ENCODE measurements at regions not wholly inside any gene's neighbourhood (a gene's known extent, or its start where the extent isn't known, plus 50 kb on each side); places are given as distances from the start of the nearest gene placed in this dataset.

- DNase-seq (ENCODE audit: low read depth) = no peak
- ChIA-PET POLR2A (no interaction called here), CTCF (no interaction called here)
- H3K27me3 ChIP-seq (ENCODE audit: control insufficient read depth, insufficient read depth, low read length) = peaks cover 2% of the 10 kb centered on the region
- no peaks in the 10 kb centered on the region for H3K36me3 ChIP-seq (ENCODE audit: control insufficient read depth, insufficient read depth, low read length)
- no peak for TF ChIP-seq CTCF (IDR thresholded peaks at IDR 0.05; ENCODE audit: insufficient read depth, low read depth, low read length)
- no peak overlapping the region for H3K4me3 ChIP-seq (ENCODE audit: low read depth, low read length)
These were observed 180.4 kb downstream of the ENGASE start for GRCh38 chr17:79255046-79255445.

- Histone ChIP-seq H3K36me3 (ENCODE audit: control insufficient read depth, insufficient read depth, low read length) (no peaks in the 10 kb centered on the region), H3K27me3 (ENCODE audit: control insufficient read depth, insufficient read depth, low read length) (peaks cover 2% of the 10 kb centered on the region), H3K4me3 (ENCODE audit: low read depth, low read length) (no peak overlapping the region)
- DNase-seq (ENCODE audit: low read depth) = no peak
- ChIA-PET POLR2A (no interaction called here), CTCF (no interaction called here)
- TF ChIP-seq CTCF (IDR thresholded peaks at IDR 0.05; ENCODE audit: insufficient read depth, low read depth, low read length) = no peak
These were observed 178.3 kb downstream of the ENGASE start for GRCh38 chr17:79252886-79253285.

GRCh38 chr17:79251824-79252223, 177.2 kb downstream of the ENGASE start:
- Histone ChIP-seq H3K4me3 (ENCODE audit: low read depth, low read length) (no peak overlapping the region), H3K27me3 (ENCODE audit: control insufficient read depth, insufficient read depth, low read length) (peaks cover 2% of the 10 kb centered on the region), H3K36me3 (ENCODE audit: control insufficient read depth, insufficient read depth, low read length) (no peaks in the 10 kb centered on the region)
- POLR2A ChIA-PET = no interaction called here
- CTCF ChIA-PET = no interaction called here
- no peak for DNase-seq (ENCODE audit: low read depth)
- no peak for TF ChIP-seq CTCF (IDR thresholded peaks at IDR 0.05; ENCODE audit: insufficient read depth, low read depth, low read length)

- no peak for TF ChIP-seq CTCF (IDR thresholded peaks at IDR 0.05; ENCODE audit: insufficient read depth, low read depth, low read length)
- peaks cover 4% of the 10 kb centered on the region for H3K27me3 ChIP-seq (ENCODE audit: control insufficient read depth, insufficient read depth, low read length)
- no peak overlapping the region for H3K4me3 ChIP-seq (ENCODE audit: low read depth, low read length)
- POLR2A ChIA-PET = no interaction called here
- DNase-seq (ENCODE audit: low read depth) = no peak
- CTCF ChIA-PET = interaction anchor here (0.8 kb wide), 1 partner anchor 162 kb away, joined by 3 read pairs; no protein-coding TSS in a partner anchor
- H3K36me3 ChIP-seq (ENCODE audit: control insufficient read depth, insufficient read depth, low read length) = no peaks in the 10 kb centered on the region
These were observed 175.4 kb downstream of the ENGASE start for GRCh38 chr17:79249929-79250521.

GRCh38 chr17:79248843-79249493, 174.3 kb downstream of the ENGASE start:
- DNase-seq (ENCODE audit: low read depth) = no peak
- H3K4me3 ChIP-seq (ENCODE audit: low read depth, low read length) = no peak overlapping the region
- H3K27me3 ChIP-seq (ENCODE audit: control insufficient read depth, insufficient read depth, low read length) = peaks cover 4% of the 10 kb centered on the region
- ChIA-PET CTCF (no interaction called here), POLR2A (no interaction called here)
- no peak for TF ChIP-seq CTCF (IDR thresholded peaks at IDR 0.05; ENCODE audit: insufficient read depth, low read depth, low read length)
- no peaks in the 10 kb centered on the region for H3K36me3 ChIP-seq (ENCODE audit: control insufficient read depth, insufficient read depth, low read length)

Measured in BJ (cell line).